Activated CD4-positive, alpha-beta T cell treated with anti-CD3 and anti-CD28 coated beads, Interleukin-2, amount 50 U/mL, for 16 hours (primary cell): ENCODE measurements at regions not wholly inside any gene's neighbourhood (a gene's known extent, or its start where the extent isn't known, plus 50 kb on each side); places are given as distances from the start of the nearest gene placed in this dataset.
"Not testable (repeated sequence)": the region's sequence is repeated elsewhere in the genome, so short reads cannot be mapped to it uniquely, and the experiment has no call there.

ENCODE experiments used
- DNase-seq: peaks from one replicate; pipeline ENCODE4 v3.0.0-alpha.2; 2020

- no peak for DNase-seq
These were observed 135.7 kb upstream of the ANXA10 start for GRCh38 chr4:167956676-167957075.

DNA sequence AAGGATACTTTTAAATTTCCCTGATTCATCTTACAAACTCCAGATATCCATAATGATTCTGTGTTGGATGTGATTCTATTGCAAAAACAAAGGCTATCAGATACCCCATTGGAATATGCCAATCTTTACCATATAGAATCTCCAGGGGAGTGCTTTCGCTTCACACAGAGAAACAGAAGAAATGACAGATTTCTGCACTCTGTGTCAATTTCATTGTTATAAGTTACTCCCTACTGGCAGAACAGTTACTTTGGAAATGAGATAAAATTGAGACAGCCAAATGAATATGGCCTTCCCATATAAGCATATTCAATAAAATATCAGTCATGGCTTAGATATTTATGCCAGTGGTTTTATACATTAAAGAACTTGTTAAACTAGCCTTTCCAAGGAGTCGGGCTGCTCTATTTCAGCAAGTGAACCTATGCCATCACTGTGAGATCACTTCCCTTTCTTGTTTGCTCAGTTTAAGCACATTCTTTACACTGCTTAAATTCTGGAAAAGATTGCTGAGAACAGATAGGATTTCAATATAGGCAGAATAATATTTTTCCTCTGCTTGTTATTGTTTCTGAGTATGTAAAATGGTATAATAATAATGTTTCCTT, 127.5 kb upstream of the ANXA10 start:
- no peak for DNase-seq

DNA sequence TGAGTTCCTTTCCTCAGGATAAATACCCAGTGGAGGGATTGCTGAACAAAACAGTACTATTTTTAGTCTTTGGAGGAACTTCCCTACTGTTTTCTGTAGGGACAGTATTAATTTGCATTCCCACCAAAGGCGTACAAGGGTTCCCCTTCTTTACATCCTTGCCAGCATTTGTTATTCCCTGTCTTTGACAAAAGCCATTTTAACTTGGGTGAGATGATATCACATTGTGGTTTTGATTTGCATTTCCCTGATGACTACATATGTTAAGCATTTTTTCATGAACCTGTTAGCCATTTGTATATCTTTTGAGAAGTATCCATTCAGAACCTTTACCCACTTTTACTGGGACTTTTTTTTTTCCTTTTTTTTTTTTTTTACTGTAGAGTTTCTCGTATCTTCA, 126.2 kb upstream of the ANXA10 start:
- no peak for DNase-seq

DNA sequence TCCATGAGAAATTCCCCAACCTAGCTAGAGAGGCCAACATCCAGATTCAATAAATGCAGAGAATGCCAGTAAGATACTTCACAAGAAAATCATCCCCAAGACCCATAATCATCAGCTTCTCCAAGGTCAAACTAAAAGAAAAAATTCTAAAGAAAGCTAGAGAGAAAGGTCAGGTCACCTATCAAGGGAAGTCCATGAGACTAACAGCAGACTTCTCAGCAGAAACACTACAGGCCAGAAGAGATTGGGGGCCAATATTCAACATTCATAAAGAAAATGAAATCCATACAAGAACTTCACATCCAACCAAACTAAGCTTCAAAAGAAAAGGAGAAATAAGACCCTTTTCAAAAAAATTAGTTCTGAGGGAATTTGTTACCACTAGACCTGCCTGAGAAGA, 118.8 kb upstream of the ANXA10 start:
- DNase-seq, result no peak

DNA sequence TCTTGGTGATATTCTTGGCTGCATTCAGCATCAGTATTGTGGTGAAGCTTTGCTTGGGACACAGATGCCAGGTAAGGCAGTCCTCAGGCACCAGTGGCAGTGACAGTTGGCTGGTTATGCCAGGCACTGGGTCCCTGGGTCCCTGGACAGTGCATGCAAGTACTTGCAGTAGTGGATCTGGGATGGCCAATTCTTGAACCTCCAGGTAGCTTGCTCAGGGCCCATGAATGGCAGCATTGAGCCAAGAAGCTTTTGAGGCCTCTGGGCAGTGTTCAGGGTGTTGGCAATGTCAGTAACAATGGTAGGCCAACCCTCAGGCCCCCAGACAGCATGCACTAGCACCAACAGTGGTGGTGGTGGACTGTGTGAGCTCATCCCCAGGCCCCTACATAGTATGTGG, 106.8 kb upstream of the ANXA10 start:
- no peak for DNase-seq

- no peak for DNase-seq
These were observed 106.3 kb upstream of the ANXA10 start for GRCh38 chr4:167986044-167986443.

DNA sequence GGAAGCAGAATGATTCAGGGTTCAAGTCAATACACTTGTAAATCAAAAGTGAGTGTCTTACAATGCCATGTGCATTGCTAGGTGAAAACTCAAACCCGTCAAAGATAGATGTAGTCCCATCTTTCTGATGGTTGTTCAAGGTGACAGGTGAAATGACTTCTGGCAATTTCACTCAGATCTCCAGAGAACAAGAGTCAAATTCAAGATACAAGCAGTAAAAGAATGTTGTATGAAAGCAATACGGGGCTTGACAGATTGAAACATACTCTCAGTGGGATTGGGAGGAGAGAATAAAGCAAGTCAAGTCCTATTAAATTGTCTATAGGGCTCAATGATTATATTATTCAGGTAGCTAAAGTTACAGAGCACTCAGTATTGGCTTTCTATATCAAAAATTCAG, 105.1 kb upstream of the ANXA10 start:
- DNase-seq, result no peak

- DNase-seq, result no peak
These were observed 102.5 kb upstream of the ANXA10 start for GRCh38 chr4:167989815-167990214.

GRCh38 chr4:168008112-168008511, 84.2 kb upstream of the ANXA10 start:
- DNase-seq, result not testable (repeated sequence)

GRCh38 chr4:168019019-168019651, 73.2 kb upstream of the ANXA10 start:
- no peak for DNase-seq

DNA sequence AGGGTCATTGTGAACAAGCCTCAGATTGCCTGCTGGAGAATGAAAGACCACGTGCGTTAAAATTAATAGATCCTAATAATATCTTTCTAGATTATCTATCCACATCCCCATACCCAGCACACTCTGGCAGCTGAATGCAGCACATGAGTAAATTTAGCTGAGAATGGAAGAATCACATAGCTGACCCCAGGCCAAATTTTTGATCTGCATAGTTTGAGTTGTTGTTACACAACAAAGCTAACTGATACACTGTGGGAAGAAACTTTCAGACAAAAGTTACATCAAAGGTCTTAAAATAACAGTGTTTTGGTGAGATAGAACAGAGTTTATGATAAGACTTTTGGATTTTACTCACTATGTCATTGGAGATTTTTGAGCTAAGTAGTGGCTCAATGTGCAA, 72.4 kb upstream of the ANXA10 start:
- no peak for DNase-seq

DNA sequence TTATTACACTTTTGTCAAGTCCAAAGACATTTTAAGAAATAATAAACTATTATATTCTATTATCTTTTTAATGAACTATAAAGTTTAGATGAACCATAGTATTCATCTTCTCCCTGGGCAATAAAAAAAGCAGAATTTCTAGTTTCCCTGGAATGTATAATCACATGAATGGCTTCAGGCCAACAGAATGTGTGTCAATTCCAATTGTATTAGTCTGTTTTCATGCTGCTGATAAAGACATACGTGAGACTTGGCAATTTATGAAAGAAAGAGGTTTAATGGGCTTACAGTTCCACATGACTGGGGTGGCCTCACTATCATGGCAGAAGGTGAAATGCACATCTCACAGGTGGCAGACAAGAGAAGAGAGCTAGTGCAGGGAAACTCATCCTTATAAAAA, 70.7 kb upstream of the ANXA10 start:
- no peak for DNase-seq

- no peak for DNase-seq
These were observed 63.8 kb upstream of the ANXA10 start for GRCh38 chr4:168028568-168028967.

GRCh38 chr4:168028970-168029597, 63.3 kb upstream of the ANXA10 start:
- no peak for DNase-seq

- DNase-seq, result no peak
These were observed 54.7 kb upstream of the ANXA10 start for GRCh38 chr4:168037676-168038075.

GRCh38 chr4:168039593-168039992, 52.7 kb upstream of the ANXA10 start:
- no peak for DNase-seq
